IPS DF 19.7 (cell line): ENCODE measurements at regions not wholly inside any gene's neighbourhood (a gene's known extent, or its start where the extent isn't known, plus 50 kb on each side); places are given as distances from the start of the nearest gene placed in this dataset.

Source experiments
- DNase-seq: peaks from one replicate; pipeline ENCODE4 v3.0.0-alpha.2; 2013; ENCODE audit warnings: low read depth, low spot score

- DNase-seq = no peak
These were observed 138.5 kb upstream of the QRFPR start for GRCh38 chr4:121519236-121519838.

- no peak for DNase-seq
These were observed 136.4 kb upstream of the QRFPR start for GRCh38 chr4:121517241-121517640.

DNA sequence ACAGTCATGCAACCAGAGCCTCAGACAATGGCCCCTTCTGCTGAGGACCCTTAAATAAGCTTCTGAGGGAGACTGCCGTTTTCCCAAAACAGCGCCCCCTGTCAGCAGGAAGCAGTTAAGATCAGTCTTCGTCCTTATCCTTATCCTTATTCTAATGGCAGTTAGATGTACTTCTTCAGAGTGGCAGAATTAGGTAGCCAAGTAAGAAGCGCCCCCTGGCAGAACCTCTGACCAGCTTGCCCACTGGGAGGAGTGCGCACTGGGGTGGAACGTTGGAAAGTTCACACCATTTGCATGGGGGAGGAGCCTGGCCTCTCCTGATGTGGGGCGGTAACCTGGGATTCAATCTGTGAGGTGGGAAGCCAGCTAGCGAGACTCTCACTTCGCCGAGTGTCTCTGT, 133.6 kb upstream of the QRFPR start:
- peak; percentile 56 for DNase-seq

DNA sequence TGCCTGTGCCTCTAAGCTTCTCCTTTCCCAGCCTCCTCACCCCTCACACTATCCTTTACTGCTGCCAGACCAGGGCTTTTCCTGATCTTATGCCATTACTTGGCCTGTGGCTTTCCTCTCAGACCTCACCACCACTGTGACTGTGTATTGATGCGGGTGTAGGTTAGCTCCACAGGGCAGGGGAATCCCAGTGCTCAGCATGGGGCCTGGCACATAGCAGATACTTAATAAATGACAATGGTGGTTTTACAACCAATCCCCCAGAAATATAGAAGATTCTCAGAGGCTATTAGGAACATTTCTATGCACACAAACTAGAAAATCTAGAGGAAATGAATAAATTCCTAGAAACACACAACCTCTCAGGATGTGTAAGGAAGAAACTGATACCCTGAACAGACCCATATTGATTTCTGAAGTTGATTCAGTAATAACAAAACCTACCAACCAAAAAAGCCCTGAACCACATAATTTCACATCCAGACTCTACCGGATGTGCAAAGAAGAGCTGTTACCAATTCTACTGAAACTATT, 129.6 kb upstream of the QRFPR start:
- no peak for DNase-seq

DNA sequence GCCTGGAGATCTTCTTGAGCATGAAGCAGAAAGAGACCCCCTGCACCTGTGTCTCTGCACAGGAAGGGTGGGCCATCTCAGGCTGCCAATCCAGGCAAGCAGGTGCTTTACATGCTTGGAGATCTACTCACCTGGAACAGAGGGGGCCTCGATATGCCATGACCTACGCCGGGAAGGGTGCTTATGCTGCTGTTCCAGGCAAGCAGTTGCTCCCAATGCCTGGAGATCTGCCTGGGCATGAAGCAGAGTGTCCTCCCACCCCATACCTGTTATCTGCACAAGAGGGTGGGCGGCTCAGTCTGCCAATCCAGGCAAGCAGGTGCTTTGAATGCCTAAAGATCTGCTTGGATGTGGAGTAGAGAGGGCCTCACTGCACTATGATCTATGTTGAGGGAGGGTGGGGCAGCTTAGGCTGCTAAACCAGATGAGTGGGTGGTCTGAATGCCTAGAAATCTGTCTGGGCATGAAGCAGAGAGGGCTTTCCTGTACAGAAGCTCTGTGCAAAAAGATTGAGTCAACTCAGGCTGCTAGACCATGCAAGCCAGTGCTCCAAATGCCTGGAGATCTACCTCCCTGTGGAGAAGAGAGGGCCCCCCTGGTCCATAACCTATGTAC, 104.5 kb upstream of the QRFPR start:
- no peak for DNase-seq

DNA sequence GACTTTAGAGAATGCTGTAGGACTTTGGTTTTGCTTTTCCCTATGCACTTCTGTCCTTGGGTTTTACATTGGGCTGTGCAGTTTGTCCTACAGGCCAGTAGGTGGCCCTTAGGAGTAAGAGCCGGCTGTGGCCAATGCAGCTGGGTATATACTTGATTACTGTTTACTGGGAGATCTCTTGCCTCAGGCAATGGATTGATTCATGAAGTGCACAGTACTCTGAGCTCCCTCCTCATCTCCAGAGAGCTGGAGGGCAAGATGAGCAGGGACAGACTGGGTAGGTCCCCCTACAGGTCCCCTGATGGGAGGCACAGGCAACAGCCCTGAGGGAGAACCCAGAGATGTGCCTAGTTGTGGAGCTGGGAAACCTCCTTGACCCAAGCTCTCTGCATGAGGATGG, 103.8 kb upstream of the QRFPR start:
- peak; percentile 15 for DNase-seq

GRCh38 chr4:121479808-121480207, 99.0 kb upstream of the QRFPR start:
- no peak for DNase-seq

DNA sequence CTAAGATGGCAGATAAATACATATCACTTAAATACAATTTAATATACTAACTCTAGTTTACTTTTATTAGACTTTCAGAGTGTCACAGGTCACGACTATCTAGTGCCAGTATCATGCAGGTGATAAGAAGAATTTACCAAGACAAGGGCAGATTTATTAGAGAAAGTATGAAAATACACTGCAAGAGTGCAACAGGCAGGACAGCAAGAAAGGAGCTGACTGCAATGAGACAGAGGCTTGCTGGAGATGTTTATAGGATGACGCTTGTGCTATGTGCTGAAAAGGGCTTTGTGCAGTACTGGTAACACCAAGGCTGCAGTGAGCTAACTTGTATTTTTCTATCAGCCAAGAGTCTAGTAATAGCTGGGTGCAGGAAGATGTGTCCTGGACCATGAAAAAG, 96.7 kb upstream of the QRFPR start:
- no peak for DNase-seq

- no peak for DNase-seq
These were observed 96.3 kb upstream of the QRFPR start for GRCh38 chr4:121477079-121477478.

DNA sequence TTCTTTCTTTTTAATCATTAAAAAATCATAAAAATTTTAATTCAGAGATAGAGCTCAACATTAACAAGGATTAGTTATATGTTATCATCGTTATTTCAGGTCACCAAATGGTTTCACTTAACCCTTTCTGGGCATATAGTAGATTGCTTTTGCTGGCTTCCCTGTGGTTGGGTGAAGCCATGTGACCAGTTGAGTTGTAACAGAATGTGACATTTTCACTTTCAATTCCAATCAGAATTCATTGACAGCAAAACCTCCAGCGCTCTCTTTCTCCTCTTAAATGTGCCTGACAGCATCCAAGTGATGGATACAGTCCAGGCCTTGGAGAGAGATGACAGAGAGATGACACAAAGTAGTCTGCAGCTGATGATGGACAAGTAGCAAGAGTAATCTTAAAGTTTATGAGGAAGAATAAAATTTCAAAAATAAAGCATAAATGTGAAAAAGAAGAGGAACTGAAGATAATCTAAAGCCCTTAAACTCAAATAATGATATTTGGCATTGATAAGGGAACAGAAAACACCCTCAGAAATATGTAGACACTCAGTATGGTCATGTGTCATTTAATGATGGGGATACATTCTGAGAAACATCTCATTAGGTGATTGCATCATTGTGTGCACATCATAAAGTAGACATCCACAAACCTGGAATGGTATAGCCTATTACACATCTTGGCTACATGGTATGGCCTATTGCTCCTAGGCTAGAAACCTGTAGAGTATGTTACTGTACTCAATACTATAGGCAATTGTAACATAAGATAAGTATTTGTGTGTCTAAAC, 92.3 kb upstream of the QRFPR start:
- no peak for DNase-seq

DNA sequence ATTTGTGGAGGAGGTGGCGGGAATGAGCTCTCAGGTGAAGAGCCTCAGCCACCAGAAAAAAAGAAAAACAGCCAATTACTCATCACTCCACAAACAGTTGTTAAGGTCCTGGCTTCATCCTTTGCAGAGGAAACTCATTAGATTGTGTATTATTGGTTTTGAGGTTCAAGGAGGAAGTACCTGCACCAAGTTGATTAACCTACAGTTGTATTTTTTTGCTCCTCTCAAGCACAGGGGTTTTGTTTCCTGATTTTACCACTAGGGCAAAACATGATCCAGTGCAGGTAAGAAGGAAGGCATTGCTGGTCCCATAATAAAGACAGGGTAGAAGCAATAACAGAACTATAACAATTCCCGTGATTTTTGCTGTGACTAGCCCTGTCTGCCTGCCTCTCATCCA, 84.0 kb upstream of the QRFPR start:
- DNase-seq = no peak

- no peak for DNase-seq
These were observed 81.9 kb upstream of the QRFPR start for GRCh38 chr4:121462660-121463261.

GRCh38 chr4:121459026-121459425, 78.2 kb upstream of the QRFPR start:
- DNase-seq = no peak

DNA sequence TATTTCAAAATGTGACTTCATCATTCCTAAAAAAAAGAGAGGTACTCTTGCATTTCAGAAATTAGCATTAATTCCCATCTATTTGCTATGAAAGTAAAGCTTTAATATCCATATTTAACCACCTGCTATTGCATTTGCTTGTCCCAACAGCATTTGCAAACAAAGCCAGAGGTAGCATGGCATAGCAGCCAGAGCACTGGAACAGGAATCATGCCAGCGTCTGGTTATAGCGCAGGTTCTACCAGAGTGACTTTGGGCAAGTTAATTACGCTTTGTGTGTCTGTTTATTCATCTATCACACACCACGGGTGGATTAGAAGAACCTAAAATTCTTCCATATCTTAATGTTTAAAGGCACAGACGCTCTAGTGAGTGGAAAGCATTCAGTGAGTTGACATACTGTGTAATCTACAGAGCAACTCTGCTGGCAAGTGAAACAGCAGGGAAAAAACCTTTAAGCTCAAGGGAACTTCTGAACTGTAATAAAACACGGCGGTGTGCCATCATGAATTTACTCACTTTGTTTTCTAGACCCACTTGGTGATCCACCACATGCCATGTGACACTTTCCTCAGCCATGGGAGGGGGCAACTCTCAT, 76.6 kb upstream of the QRFPR start:
- no peak for DNase-seq

DNA sequence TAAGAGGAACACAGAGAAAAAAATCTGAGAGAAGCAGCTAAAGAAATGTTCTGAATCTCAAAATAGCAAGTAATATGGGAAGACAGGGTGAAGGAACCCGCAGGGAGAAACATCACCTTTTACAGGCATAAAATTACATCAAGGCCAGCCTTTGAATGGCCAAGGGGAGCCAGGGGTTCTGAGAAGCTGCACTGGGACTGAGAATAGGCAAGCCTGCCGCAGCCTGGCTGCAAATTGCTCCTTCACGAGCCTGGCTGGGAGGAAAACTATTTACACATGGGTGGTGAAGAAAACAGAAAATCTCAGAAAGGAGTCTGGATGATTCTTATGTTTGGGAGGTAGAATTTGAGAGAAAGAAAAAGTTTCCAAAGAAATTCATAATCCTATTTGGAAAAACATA, 74.5 kb upstream of the QRFPR start:
- no peak for DNase-seq

GRCh38 chr4:121454251-121454979, 73.6 kb upstream of the QRFPR start:
- DNase-seq = no peak

GRCh38 chr4:121451310-121451709, 70.5 kb upstream of the QRFPR start:
- no peak for DNase-seq

DNA sequence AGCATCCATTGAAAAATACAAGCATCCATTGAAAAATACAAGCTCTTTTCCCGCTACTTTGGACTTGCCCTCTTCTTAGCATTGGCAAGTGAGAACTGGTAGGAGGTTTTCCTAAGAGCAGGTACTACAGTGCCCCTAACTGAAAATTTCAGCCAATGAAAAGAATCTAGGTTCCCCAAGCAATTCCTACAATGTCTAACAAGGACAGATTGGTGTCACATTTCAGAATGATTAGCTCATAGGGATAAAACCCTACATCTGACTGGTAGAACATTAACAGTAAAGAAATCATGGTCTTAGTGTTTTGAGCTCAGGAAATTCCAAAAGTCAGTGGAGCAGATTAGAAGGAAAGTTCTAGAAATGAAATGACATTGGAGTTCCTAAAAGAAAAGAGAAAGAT, 68.6 kb upstream of the QRFPR start:
- no peak for DNase-seq

GRCh38 chr4:121448231-121448630, 67.4 kb upstream of the QRFPR start:
- no peak for DNase-seq

DNA sequence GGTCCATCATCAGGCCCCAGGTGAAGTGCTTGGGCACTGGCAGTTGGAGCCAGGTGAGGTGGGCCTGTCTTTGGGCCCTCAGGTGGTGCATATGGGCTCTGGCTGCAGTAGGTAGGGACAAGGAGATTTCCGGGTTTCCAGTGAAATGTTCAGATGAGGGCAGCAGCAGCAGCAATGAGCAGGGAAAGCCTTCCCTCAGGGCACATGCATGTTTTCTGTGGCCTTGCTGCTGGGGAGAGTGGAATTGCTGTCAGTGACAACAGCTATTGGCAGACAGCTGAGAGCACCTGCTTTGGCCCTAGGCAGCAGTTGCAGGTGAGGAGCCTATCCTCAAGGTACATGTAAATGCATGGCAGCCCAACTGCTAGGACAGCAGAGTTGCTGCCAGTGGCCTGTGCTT, 58.9 kb upstream of the QRFPR start:
- DNase-seq = no peak
